ENCODE measurements at regions not wholly inside any gene's neighbourhood (a gene's known extent, or its start where the extent isn't known, plus 50 kb on each side); places are given as distances from the start of the nearest gene placed in this dataset.

GRCh38 chr10:125513429-125514182 lies 169.4 kb downstream of the TEX36 start:
- DNase-seq, result no peak

DNA sequence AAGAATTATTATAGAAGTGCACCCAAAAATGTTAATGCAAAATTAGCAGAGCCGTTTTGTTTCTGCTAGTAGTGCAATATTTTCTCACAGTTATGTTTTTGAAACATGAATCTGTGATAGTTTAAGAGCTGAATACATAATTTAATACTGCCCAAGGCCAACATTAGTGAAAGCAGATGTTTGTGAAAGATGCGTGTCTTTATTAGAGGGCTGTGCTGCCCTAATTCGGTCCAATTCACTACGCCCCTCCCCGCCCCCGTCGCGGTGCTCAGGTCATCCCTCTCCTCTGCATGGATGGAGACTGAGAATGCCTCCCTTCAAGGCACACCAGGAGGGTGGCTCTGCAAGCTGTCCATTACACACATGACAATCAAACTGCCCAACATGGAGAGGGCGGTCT lies 172.0 kb downstream of the TEX36 start:
- no peak for DNase-seq

DNA sequence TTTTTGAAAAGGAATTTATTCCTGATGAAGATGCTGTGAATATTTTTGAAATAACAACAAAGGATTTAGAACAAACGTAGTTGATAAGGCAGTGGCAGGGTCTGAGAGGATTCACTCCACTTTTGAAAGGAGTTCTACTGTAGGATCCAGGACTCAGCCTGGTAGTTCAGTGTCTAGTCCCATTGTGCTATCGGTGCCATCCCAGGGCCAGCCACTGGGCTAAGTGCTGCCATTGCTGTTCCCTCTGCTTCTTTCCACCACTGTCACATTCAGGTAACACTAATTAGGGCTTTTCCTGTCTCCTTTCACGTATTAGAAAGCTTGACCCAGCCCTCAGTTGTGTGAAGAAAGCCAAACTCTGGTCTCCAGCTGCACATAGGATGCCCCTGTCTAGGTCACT lies 177.3 kb downstream of the TEX36 start:
- no peak for DNase-seq

DNA sequence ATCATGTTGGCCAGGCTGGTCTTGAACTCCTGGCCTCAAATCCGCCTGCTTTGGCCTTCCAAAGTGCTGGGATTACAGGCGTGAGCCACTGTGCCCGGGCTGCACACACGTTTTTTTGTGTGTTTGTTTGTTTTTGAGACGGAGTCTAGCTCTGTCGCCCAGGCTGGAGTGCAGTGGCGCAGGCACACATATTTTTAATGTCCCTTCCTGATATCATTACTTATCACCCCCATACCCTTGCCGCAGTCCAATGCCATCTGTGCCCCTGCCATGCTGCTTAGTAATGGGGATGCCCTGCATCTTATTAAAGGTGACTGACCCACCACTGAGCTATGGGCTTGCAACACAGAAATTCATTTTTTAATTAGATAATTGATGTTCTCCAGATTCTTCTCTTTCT lies 180.7 kb downstream of the TEX36 start:
- no peak for DNase-seq

GRCh38 chr10:125495386-125495785 lies 187.6 kb downstream of the TEX36 start:
- no peak for DNase-seq

DNA sequence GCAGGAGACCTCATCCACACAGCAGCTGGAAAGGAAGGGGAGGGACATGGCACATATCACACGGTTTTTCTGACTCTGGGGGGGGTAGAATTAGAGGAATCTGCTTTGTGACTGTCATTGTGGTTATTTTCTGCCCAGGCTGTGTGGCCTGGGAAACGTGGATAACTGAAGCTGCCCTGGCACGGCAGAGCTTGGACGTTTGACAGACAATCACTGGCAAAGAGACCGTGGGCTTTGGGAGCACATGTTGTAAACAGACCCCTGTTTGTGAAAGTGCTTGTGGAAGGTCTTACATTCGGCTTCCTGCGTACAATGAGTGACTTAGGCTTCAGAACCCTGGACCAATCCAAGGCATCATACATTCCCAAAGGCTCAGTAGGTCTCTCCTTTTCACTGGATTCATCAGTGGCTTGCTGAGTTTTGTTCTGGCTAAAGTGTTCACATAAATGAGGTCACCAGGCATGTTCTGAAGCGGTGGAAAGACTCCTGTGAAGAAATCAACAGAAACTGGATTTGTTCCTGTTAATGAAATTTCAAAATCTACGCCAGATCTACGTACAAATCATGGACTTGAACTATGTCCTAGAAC lies 188.2 kb downstream of the TEX36 start:
- no peak for DNase-seq

DNA sequence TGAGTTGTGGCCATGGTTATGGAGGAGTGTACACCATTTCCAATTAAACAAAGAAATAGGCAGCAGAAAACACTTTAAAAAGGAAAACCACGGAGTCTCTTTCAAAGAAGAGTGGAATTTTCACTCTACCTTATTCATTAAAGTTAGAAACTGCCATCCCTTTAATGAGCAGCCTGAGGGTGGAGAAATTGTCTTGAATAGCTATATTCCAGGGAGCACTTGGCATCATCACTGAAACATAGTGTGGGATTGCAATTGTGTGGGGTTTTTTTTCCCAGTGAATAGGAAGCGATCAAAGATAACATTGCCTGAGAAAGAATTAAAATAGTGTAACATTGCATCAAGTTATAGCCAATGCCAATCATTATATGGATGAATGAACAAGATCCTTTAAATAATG lies 191.6 kb downstream of the TEX36 start:
- DNase-seq, result no peak

GRCh38 chr10:125489731-125490130 lies 193.2 kb downstream of the TEX36 start:
- no peak for DNase-seq

GRCh38 chr10:125485665-125486064 lies 197.3 kb downstream of the TEX36 start:
- no peak for DNase-seq

- no peak for DNase-seq
Measured at GRCh38 chr10:125484035-125484732, 198.8 kb downstream of the TEX36 start.

DNA sequence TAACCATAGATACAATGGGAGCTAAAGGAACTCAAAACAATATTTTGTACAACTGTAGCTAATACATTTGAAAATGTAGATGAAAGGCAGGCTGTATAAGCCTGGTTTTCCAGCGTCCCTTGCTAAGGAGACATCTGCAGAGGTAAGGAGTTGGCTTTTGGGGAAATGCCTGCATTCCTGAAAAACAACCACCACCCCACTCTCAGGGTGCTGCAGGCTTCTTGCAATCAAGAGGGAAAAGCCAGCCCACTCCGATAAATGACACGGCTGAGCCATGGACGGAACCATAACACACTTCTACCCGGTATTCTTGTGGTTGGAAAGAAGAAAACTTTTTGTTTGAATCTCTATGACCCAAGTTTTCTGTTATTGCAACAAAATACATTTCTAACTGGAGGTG lies 200.3 kb downstream of the TEX36 start:
- no peak for DNase-seq

DNA sequence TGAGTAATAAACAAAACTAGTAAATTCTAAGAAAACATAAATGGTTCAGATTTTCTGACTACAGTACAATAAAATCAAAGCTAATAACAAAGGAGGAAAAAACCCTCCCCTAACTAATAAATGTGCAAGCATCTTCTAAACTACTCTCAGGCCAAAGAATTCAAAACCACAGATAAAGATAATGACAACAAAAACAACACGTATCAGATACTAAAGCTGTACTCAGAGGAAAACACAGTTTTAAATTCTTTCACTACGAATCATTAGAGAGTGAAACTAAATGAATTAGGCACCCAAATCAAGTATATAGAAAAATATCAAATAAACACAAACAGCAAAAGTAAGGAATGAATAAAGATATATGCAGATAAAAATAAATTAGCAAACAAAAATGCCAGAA lies 200.9 kb downstream of the TEX36 start:
- DNase-seq, result no peak

GRCh38 chr10:125479059-125479458 lies 203.9 kb downstream of the TEX36 start:
- no peak for DNase-seq

GRCh38 chr10:125475815-125476214 lies 207.1 kb downstream of the TEX36 start:
- no peak for DNase-seq

GRCh38 chr10:125473143-125473793 lies 209.7 kb downstream of the TEX36 start:
- no peak for DNase-seq

DNA sequence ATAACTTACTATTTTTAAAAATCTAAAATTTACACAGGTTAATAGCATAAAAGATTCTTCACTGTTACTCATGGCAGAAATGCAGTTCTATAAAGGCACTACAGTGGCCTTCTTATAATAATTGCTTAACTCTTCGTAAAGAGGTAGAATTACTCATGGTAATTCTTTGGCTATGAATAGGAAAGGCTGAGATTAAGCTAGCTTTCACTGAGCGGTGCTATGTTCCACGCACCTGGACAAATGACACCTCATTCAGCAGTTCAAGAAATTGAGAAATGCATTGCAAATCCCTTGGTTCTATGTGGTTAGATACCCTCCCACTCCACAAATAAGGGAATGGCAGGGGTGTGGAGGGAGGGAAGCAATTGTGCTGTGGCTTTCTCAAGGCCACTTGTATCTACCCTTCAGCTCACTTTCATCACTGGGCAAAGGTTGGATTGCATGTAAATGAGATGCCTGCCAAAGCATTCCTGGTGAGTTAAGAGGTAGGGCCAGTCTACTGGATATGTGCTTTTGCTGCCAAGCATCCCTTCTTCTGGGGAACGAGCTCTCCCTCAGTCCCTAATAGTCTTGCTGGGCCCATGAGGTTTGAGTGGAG lies 210.9 kb downstream of the TEX36 start:
- DNase-seq, result peak; percentile 35

- no peak for DNase-seq
Measured at GRCh38 chr10:125468278-125468677, 214.7 kb downstream of the TEX36 start.

- no peak for DNase-seq
Measured at GRCh38 chr10:125466685-125467084, 216.3 kb downstream of the TEX36 start.

DNA sequence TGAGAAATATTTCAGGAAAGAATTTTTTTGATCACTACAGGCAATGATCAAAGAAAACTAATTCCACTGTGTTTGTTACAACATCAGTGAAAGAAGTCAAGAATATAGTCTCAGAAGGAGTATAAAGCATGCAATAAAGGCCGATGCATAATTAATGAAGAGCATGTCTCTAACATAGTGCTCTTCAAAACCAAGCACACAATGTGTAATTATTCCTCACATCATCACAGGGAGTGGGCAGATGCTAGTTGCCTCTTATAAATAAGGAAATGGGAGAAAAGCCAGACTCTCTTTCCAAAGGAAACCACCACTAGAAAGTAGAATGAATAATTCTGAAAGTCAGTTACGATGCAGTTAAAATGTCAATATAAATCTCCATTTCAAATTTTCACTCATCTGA lies 220.1 kb downstream of the TEX36 start:
- DNase-seq, result peak; percentile 24

- DNase-seq, result no peak
Measured at GRCh38 chr10:125460326-125460725, 222.6 kb downstream of the TEX36 start.

DNA sequence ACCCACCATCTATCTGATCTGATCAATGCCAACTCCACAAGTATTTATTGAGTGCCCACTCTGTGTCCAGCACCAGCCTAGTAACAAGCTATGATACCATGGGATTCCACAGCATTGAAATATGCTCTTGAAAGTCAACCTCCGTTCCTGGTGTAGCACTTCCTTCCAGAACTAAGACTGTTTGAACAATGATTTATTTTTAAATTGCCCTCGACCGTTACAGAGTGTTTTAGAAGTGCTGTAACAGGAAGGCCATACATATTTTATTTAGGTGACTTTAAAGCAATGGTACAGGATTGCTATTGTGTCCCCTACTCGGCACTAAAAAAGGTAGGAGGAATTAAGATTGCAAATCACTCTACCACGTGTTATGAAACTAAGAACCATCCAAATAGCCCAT lies 225.6 kb downstream of the TEX36 start:
- peak; percentile 21 for DNase-seq

GRCh38 chr10:125455855-125456254 lies 227.1 kb downstream of the TEX36 start:
- DNase-seq, result no peak

DNA sequence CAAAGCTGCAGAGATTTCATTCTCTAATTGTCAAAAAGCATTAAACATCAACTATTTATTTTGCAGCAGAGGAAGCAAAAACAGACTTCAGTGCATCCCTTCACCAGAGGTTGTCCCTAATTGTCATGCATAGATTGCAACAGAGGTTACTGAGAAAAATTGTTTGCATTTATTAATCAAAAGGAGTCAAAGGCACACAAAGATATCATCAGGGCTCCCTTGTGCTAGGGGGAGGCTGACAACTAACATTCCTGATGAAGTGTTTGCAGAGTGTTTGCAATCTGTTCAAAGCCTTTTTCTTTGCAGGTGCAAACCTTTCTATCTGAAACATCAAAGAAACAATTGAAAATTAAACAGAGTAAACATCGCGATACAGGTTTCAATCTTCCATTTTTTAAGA lies 227.5 kb downstream of the TEX36 start:
- DNase-seq, result peak; percentile 1

Measured in DMS79 (cell line).